B cell (primary cell): ENCODE measurements at regions not wholly inside any gene's neighbourhood (a gene's known extent, or its start where the extent isn't known, plus 50 kb on each side); places are given as distances from the start of the nearest gene placed in this dataset.

Experiments
- ATAC-seq: fragments of 200-7000 bp; cut with Tn5 transposase; one replicate; pipeline ENCODE4 v1.10.0; 2021; ENCODE audit warnings: low read depth, mild to moderate bottlenecking, moderate number of reproducible peaks, moderate library complexity
- CTCF ChIA-PET: fragments of 350-600 bp; sonication (Branson Sonifier 250); formaldehyde crosslinking; loops from one replicate; lab custom pipeline; 2021; ENCODE audit warnings: antibody characterized with exemption, inconsistent platforms; lab: Charles Lee
- POLR2A ChIA-PET: fragments of 350-600 bp; sonication (Branson Sonifier 250); formaldehyde crosslinking; loops from one replicate; lab custom pipeline; 2021; ENCODE audit warnings: antibody characterized with exemption; lab: Charles Lee
- DNase-seq: peaks from one replicate; pipeline ENCODE4 v3.0.0; 2013
- H2AFZ ChIP-seq: 2 replicates; pipeline ENCODE4 v1.6.1; 2012; ENCODE audit warnings: mild to moderate bottlenecking, low read depth, low read length; ENCODE audit not compliant: insufficient read depth, poor library complexity, severe bottlenecking
- H3K27ac ChIP-seq, 2 donors: 1 replicate in 1 of 2; 2 replicates in 1 of 2; pipeline ENCODE4 v1.5.1; 2012 to 2013; ENCODE audit warnings: low read length in 2 of 2, mild to moderate bottlenecking in 2 of 2, moderate library complexity in 1 of 2
- H3K27me3 ChIP-seq, 4 experiments: fragments of 200-600 bp in 1 of 4; sonication (generic) in 1 of 4; replicated peaks in 1 of 4; 1 replicate in 2 of 4; 2 replicates in 2 of 4; pipeline versions ENCODE4 v1.6.1 to v1.7.0; 2013 to 2016; ENCODE audit warnings: low read length in 3 of 4, mild to moderate bottlenecking in 2 of 4, mixed read lengths in 1 of 4, moderate library complexity in 1 of 4; ENCODE audit not compliant: insufficient read depth in 4 of 4, control insufficient read depth in 3 of 4; ENCODE audit errors: control extremely low read depth in 1 of 4
- H3K36me3 ChIP-seq, 2 experiments: replicated peaks in 1 of 2; 1 replicate in 1 of 2; 2 replicates in 1 of 2; pipeline versions ENCODE4 v1.6.1 to v1.7.1; 2013; ENCODE audit warnings: low read length in 1 of 2; ENCODE audit not compliant: insufficient read depth in 2 of 2, control insufficient read depth in 1 of 2; ENCODE audit errors: control extremely low read depth in 1 of 2, extremely low read depth in 1 of 2
- H3K4me1 ChIP-seq, 2 donors: fragments of 200-600 bp in 1 of 2; sonication (generic) in 1 of 2; 1 replicate in 1 of 2; 2 replicates in 1 of 2; pipeline versions ENCODE4 v1.5.1 to v1.6.1; 2013 to 2017; ENCODE audit warnings: low read length in 2 of 2; ENCODE audit not compliant: control insufficient read depth in 2 of 2, insufficient read depth in 2 of 2
- H3K4me2 ChIP-seq: replicated peaks from 2 replicates; pipeline ENCODE3; 2012; ENCODE audit warnings: mild to moderate bottlenecking, low read depth, low read length; ENCODE audit not compliant: poor library complexity, severe bottlenecking
- H3K4me3 ChIP-seq, 5 experiments: fragments of 200-600 bp in 1 of 5; sonication (generic) in 1 of 5; 1 replicate in 3 of 5; 2 replicates in 2 of 5; pipeline versions ENCODE4 v1.5.1 to v1.7.0; 2011 to 2016; ENCODE audit warnings: low read length in 4 of 5, mild to moderate bottlenecking in 4 of 5, low read depth in 2 of 5, control low read depth in 1 of 5, moderate library complexity in 1 of 5; ENCODE audit not compliant: insufficient read depth in 1 of 5; ENCODE audit errors: control extremely low read depth in 1 of 5, extremely low read depth in 1 of 5
- H3K79me2 ChIP-seq: fragments of 200-600 bp; sonication (generic); one replicate; pipeline ENCODE4 v1.6.0; 2016; ENCODE audit warnings: low read length; ENCODE audit not compliant: control insufficient read depth, insufficient read depth
- H3K9ac ChIP-seq: fragments of 200-600 bp; sonication (generic); 2 replicates; pipeline ENCODE4 v1.6.1; 2017; ENCODE audit warnings: mild to moderate bottlenecking, low read length, moderate library complexity
- H3K9me3 ChIP-seq, 3 donors: one replicate each; pipeline versions ENCODE4 v1.6.1 to v1.7.1; 2013; ENCODE audit warnings: low read length in 2 of 3; ENCODE audit not compliant: control insufficient read depth in 2 of 3, insufficient read depth in 1 of 3; ENCODE audit errors: control extremely low read depth in 1 of 3
- H4K20me1 ChIP-seq: 2 replicates; pipeline ENCODE4 v1.6.0; 2012; ENCODE audit warnings: mild to moderate bottlenecking, low read length; ENCODE audit not compliant: insufficient read depth, control insufficient read depth, poor library complexity, severe bottlenecking
- H3K27ac Mint-ChIP-seq: one replicate; pipeline ENCODE4 v1.8.0; 2021; ENCODE audit warnings: mixed read lengths
- H3K27me3 Mint-ChIP-seq: one replicate; pipeline ENCODE4 v1.8.0; 2021; ENCODE audit warnings: mixed read lengths
- H3K4me1 Mint-ChIP-seq: one replicate; pipeline ENCODE4 v1.8.0; 2021; ENCODE audit warnings: mixed read lengths
- H3K4me3 Mint-ChIP-seq: one replicate; pipeline ENCODE4 v1.8.0; 2021; ENCODE audit warnings: mixed read lengths
- H3K9me3 Mint-ChIP-seq: one replicate; pipeline ENCODE4 v1.8.0; 2022; ENCODE audit warnings: mixed read lengths; ENCODE audit not compliant: insufficient read depth
- CTCF ChIP-seq: fragments of 200-600 bp; IDR thresholded peaks from one replicate; pipeline ENCODE4 v1.8.0; 2022; ENCODE audit warnings: antibody characterized with exemption, mild to moderate bottlenecking
- EZH2 ChIP-seq: IDR thresholded peaks from 2 replicates; pipeline ENCODE4 v1.6.1; 2012; ENCODE audit warnings: borderline replicate concordance, low read depth, mild to moderate bottlenecking, moderate library complexity, low read length; ENCODE audit not compliant: insufficient read depth, poor library complexity, severe bottlenecking
- WGBS: methylation state at CpG from one replicate; pipeline ENCODE4 v1.1.5; 2013; ENCODE audit warnings: missing lambda C conversion rate; ENCODE audit not compliant: insufficient coverage; 5-methylcytosine and 5-hydroxymethylcytosine counted together
- intact Hi-C: fragments of 100-400 bp; cut with micrococcal nuclease; formaldehyde crosslinking; loops from one replicate; pipeline ENCODE4 v1.10.0; 2022

GRCh38 chr11:116603728-116604323 lies 169.0 kb downstream of the BUD13 start:
- no peaks in the 10 kb centered on the region for H3K79me2 ChIP-seq
- CTCF ChIA-PET = no interaction called here
- no peaks in the 10 kb centered on the region for H3K4me1 ChIP-seq
- no peaks in the 10 kb centered on the region for H3K27me3 ChIP-seq
- intact Hi-C loops = no loop called here
- no peak for DNase-seq
- no peaks in the 10 kb centered on the region for H3K36me3 ChIP-seq
- H3K27ac ChIP-seq = no peak overlapping the region
- H3K4me2 ChIP-seq = no peak overlapping the region
- H3K4me3 Mint-ChIP-seq = no peak overlapping the region
- no peak overlapping the region for H3K9ac ChIP-seq
- H3K4me1 Mint-ChIP-seq = no peaks in the 10 kb centered on the region
- H3K9me3 Mint-ChIP-seq = no peaks in the 10 kb centered on the region
- H2AFZ ChIP-seq = no peak overlapping the region
- no peak overlapping the region for H3K4me3 ChIP-seq
- no peaks in the 10 kb centered on the region for H4K20me1 ChIP-seq
- no peak overlapping the region for H3K27ac Mint-ChIP-seq
- 87% methylated on average over 12 of the region's 15 CpGs for WGBS
- TF ChIP-seq CTCF (no peak), EZH2 (no peak)
- POLR2A ChIA-PET = no interaction called here
- ATAC-seq = no peak
- peaks cover 0 to 5% (median 0%) of the 10 kb centered on the region in 3 donors for H3K9me3 ChIP-seq
- peaks cover 15% of the 10 kb centered on the region for H3K27me3 Mint-ChIP-seq

GRCh38 chr11:116602637-116602942 lies 170.2 kb downstream of the BUD13 start:
- no peaks in the 10 kb centered on the region for H3K9me3 Mint-ChIP-seq
- H3K27me3 Mint-ChIP-seq = peaks cover 15% of the 10 kb centered on the region
- Histone ChIP-seq H3K9me3 (peaks cover 0 to 5% (median 0%) of the 10 kb centered on the region in 3 donors), H3K4me2 (no peak overlapping the region), H3K79me2 (no peaks in the 10 kb centered on the region), H3K36me3 (no peaks in the 10 kb centered on the region), H3K4me1 (no peaks in the 10 kb centered on the region), H2AFZ (no peak overlapping the region), H3K4me3 (no peak overlapping the region), H3K27me3 (no peaks in the 10 kb centered on the region), H3K9ac (no peak overlapping the region), H4K20me1 (no peaks in the 10 kb centered on the region), H3K27ac (no peak overlapping the region)
- POLR2A ChIA-PET = no interaction called here
- ATAC-seq (no peak), DNase-seq (no peak)
- TF ChIP-seq EZH2 = no peak
- no peak for TF ChIP-seq CTCF
- no peak overlapping the region for H3K4me3 Mint-ChIP-seq
- no peaks in the 10 kb centered on the region for H3K4me1 Mint-ChIP-seq
- CTCF ChIA-PET = no interaction called here
- intact Hi-C loops = no loop called here
- no peak overlapping the region for H3K27ac Mint-ChIP-seq
- WGBS = 92% methylated on average over 2 of the region's 3 CpGs
